ENCODE measurements at regions not wholly inside any gene's neighbourhood (a gene's known extent, or its start where the extent isn't known, plus 50 kb on each side); places are given as distances from the start of the nearest gene placed in this dataset.

GRCh38 chr5:107783551-107783950, 112.8 kb upstream of the EFNA5 start:
- Mint-ChIP-seq H3K36me3 (no peaks in the 10 kb centered on the region), H3K27ac (no peak overlapping the region), H3K9me3 (no peaks in the 10 kb centered on the region), H3K4me3 (no peak overlapping the region), H3K4me1 (ENCODE audit: low read depth) (no peaks in the 10 kb centered on the region), H3K27me3 (no peaks in the 10 kb centered on the region)
- CTCF ChIA-PET = no interaction called here
- intact Hi-C loops (cut with micrococcal nuclease) = no loop called here
- no peak for DNase-seq
- POLR2A ChIA-PET = no interaction called here

- Mint-ChIP-seq H3K4me1 (ENCODE audit: low read depth) (no peaks in the 10 kb centered on the region), H3K4me3 (no peak overlapping the region), H3K27ac (no peak overlapping the region), H3K9me3 (no peaks in the 10 kb centered on the region), H3K27me3 (no peaks in the 10 kb centered on the region), H3K36me3 (no peaks in the 10 kb centered on the region)
- intact Hi-C loops (cut with micrococcal nuclease) = no loop called here
- ChIA-PET POLR2A (no interaction called here), CTCF (no interaction called here)
- no peak for DNase-seq
Measured at GRCh38 chr5:107782561-107783169, 111.9 kb upstream of the EFNA5 start.

GRCh38 chr5:107781451-107781850, 110.7 kb upstream of the EFNA5 start:
- Mint-ChIP-seq H3K36me3 (no peaks in the 10 kb centered on the region), H3K27me3 (no peaks in the 10 kb centered on the region), H3K4me3 (no peak overlapping the region), H3K4me1 (ENCODE audit: low read depth) (no peaks in the 10 kb centered on the region), H3K9me3 (no peaks in the 10 kb centered on the region), H3K27ac (no peak overlapping the region)
- no peak for DNase-seq
- intact Hi-C loops (cut with micrococcal nuclease) = no loop called here
- POLR2A ChIA-PET = no interaction called here
- CTCF ChIA-PET = no interaction called here

- DNase-seq = no peak
- Mint-ChIP-seq H3K27me3 (no peaks in the 10 kb centered on the region), H3K36me3 (no peaks in the 10 kb centered on the region), H3K27ac (no peak overlapping the region), H3K9me3 (no peaks in the 10 kb centered on the region), H3K4me1 (ENCODE audit: low read depth) (no peaks in the 10 kb centered on the region), H3K4me3 (no peak overlapping the region)
- POLR2A ChIA-PET = no interaction called here
- intact Hi-C loops (cut with micrococcal nuclease) = no loop called here
- CTCF ChIA-PET = no interaction called here
Measured at GRCh38 chr5:107779437-107779836, 108.7 kb upstream of the EFNA5 start.

GRCh38 chr5:107778647-107779046, 107.9 kb upstream of the EFNA5 start:
- Mint-ChIP-seq H3K4me3 (no peak overlapping the region), H3K27me3 (no peaks in the 10 kb centered on the region), H3K9me3 (no peaks in the 10 kb centered on the region), H3K4me1 (ENCODE audit: low read depth) (no peaks in the 10 kb centered on the region), H3K36me3 (no peaks in the 10 kb centered on the region), H3K27ac (no peak overlapping the region)
- intact Hi-C loops (cut with micrococcal nuclease) = no loop called here
- ChIA-PET POLR2A (interaction anchor here (1.2 kb wide), 1 partner anchor 15 kb away, joined by 3 read pairs; no protein-coding TSS in a partner anchor), CTCF (no interaction called here)
- DNase-seq = no peak

- no peak for DNase-seq
- Mint-ChIP-seq H3K27ac (no peak overlapping the region), H3K27me3 (no peaks in the 10 kb centered on the region), H3K9me3 (no peaks in the 10 kb centered on the region), H3K4me1 (ENCODE audit: low read depth) (no peaks in the 10 kb centered on the region), H3K36me3 (no peaks in the 10 kb centered on the region), H3K4me3 (no peak overlapping the region)
- intact Hi-C loops (cut with micrococcal nuclease) = no loop called here
- POLR2A ChIA-PET = interaction anchor here (0.6 kb wide), 1 partner anchor 233 kb away, joined by 3 read pairs; no protein-coding TSS in a partner anchor
- CTCF ChIA-PET = no interaction called here
Measured at GRCh38 chr5:107776922-107777740, 106.4 kb upstream of the EFNA5 start.

- Mint-ChIP-seq H3K4me1 (ENCODE audit: low read depth) (no peaks in the 10 kb centered on the region), H3K9me3 (no peaks in the 10 kb centered on the region), H3K27me3 (no peaks in the 10 kb centered on the region), H3K36me3 (no peaks in the 10 kb centered on the region), H3K27ac (no peak overlapping the region), H3K4me3 (no peak overlapping the region)
- POLR2A ChIA-PET = no interaction called here
- intact Hi-C loops (cut with micrococcal nuclease) = no loop called here
- CTCF ChIA-PET = no interaction called here
- DNase-seq = no peak
Measured at GRCh38 chr5:107776506-107776905, 105.8 kb upstream of the EFNA5 start.

- no peak overlapping the region for H3K27ac Mint-ChIP-seq
- no peaks in the 10 kb centered on the region for H3K9me3 Mint-ChIP-seq
- no peaks in the 10 kb centered on the region for H3K27me3 Mint-ChIP-seq
- intact Hi-C loops (cut with micrococcal nuclease) = no loop called here
- H3K4me1 Mint-ChIP-seq (ENCODE audit: low read depth) = no peaks in the 10 kb centered on the region
- no peak for DNase-seq
- no peaks in the 10 kb centered on the region for H3K36me3 Mint-ChIP-seq
- ChIA-PET CTCF (no interaction called here), POLR2A (no interaction called here)
- no peak overlapping the region for H3K4me3 Mint-ChIP-seq
Measured at GRCh38 chr5:107774316-107774715, 103.6 kb upstream of the EFNA5 start.

- DNase-seq = no peak
- intact Hi-C loops (cut with micrococcal nuclease) = no loop called here
- Mint-ChIP-seq H3K4me3 (no peak overlapping the region), H3K4me1 (ENCODE audit: low read depth) (no peaks in the 10 kb centered on the region), H3K9me3 (no peaks in the 10 kb centered on the region), H3K27me3 (no peaks in the 10 kb centered on the region), H3K27ac (no peak overlapping the region), H3K36me3 (no peaks in the 10 kb centered on the region)
- CTCF ChIA-PET = no interaction called here
- POLR2A ChIA-PET = no interaction called here
Measured at GRCh38 chr5:107773479-107773878, 102.7 kb upstream of the EFNA5 start.

GRCh38 chr5:107772418-107773310, 101.9 kb upstream of the EFNA5 start:
- H3K9me3 Mint-ChIP-seq = no peaks in the 10 kb centered on the region
- intact Hi-C loops (cut with micrococcal nuclease) = no loop called here
- no peak for DNase-seq
- H3K4me3 Mint-ChIP-seq = no peak overlapping the region
- H3K27ac Mint-ChIP-seq = no peak overlapping the region
- CTCF ChIA-PET = no interaction called here
- no peaks in the 10 kb centered on the region for H3K36me3 Mint-ChIP-seq
- no peaks in the 10 kb centered on the region for H3K4me1 Mint-ChIP-seq (ENCODE audit: low read depth)
- POLR2A ChIA-PET = no interaction called here
- no peaks in the 10 kb centered on the region for H3K27me3 Mint-ChIP-seq

GRCh38 chr5:107771926-107772325, 101.2 kb upstream of the EFNA5 start:
- Mint-ChIP-seq H3K27ac (no peak overlapping the region), H3K36me3 (no peaks in the 10 kb centered on the region), H3K9me3 (no peaks in the 10 kb centered on the region), H3K4me1 (ENCODE audit: low read depth) (no peaks in the 10 kb centered on the region), H3K4me3 (no peak overlapping the region), H3K27me3 (no peaks in the 10 kb centered on the region)
- ChIA-PET POLR2A (no interaction called here), CTCF (no interaction called here)
- intact Hi-C loops (cut with micrococcal nuclease) = no loop called here
- no peak for DNase-seq

- H3K4me3 Mint-ChIP-seq = no peak overlapping the region
- no peaks in the 10 kb centered on the region for H3K9me3 Mint-ChIP-seq
- H3K36me3 Mint-ChIP-seq = no peaks in the 10 kb centered on the region
- ChIA-PET POLR2A (no interaction called here), CTCF (no interaction called here)
- no peaks in the 10 kb centered on the region for H3K4me1 Mint-ChIP-seq (ENCODE audit: low read depth)
- H3K27me3 Mint-ChIP-seq = no peaks in the 10 kb centered on the region
- intact Hi-C loops (cut with micrococcal nuclease) = no loop called here
- no peak for DNase-seq
- H3K27ac Mint-ChIP-seq = no peak overlapping the region
Measured at GRCh38 chr5:107770051-107770450, 99.3 kb upstream of the EFNA5 start.

All from activated CD4-positive, alpha-beta memory T cell treated with anti-CD3 and anti-CD28 coated beads for 36 hours (primary cell).